ENCODE measurements at regions not wholly inside any gene's neighbourhood (a gene's known extent, or its start where the extent isn't known, plus 50 kb on each side); places are given as distances from the start of the nearest gene placed in this dataset.

DNA sequence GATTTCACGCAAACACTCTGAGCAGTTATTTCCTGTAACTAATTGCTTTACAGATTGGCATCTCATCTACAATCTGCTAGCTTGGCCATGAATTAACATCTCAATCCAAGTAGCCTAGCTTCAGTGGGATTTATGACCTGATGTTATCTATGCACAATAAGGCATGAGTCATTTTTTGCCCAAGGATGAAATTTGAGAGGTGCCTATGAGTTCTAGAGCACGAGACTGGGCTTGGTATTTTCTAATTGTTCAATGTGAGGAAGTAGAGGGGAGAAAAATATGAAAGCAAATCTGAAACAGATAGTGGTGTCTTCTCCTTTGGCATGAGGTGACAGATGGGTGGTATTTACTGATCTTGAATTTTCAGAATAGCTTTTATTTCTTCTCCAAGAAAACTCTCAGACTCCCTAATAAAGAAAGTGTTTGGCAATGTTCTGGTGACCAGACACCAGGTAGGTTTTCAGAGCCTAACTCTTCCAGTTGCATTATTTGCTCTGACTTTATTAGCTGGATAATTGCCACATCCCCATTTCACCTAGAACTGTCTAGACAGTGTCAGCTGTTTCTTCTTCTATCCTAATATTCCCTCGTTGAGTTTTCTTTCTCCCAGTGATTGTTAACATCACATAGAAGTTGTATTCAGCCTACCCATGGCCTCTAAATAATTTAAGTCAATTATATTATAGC, 301.0 kb upstream of the UMPS start:
- TF ChIP-seq POLR2A (IDR thresholded peaks at IDR 0.05) (no peak), POLR2AphosphoS5 (IDR thresholded peaks at IDR 0.05) (no peak)
- TF ChIP-seq, protein P1, sequence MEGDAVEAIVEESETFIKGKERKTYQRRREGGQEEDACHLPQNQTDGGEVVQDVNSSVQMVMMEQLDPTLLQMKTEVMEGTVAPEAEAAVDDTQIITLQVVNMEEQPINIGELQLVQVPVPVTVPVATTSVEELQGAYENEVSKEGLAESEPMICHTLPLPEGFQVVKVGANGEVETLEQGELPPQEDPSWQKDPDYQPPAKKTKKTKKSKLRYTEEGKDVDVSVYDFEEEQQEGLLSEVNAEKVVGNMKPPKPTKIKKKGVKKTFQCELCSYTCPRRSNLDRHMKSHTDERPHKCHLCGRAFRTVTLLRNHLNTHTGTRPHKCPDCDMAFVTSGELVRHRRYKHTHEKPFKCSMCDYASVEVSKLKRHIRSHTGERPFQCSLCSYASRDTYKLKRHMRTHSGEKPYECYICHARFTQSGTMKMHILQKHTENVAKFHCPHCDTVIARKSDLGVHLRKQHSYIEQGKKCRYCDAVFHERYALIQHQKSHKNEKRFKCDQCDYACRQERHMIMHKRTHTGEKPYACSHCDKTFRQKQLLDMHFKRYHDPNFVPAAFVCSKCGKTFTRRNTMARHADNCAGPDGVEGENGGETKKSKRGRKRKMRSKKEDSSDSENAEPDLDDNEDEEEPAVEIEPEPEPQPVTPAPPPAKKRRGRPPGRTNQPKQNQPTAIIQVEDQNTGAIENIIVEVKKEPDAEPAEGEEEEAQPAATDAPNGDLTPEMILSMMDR (IDR thresholded peaks at IDR 0.05) = no peak
